GM12878 (cell line): ENCODE measurements at regions not wholly inside any gene's neighbourhood (a gene's known extent, or its start where the extent isn't known, plus 50 kb on each side); places are given as distances from the start of the nearest gene placed in this dataset.

Experiments
- ATAC-seq: fragments of 200-7000 bp; cut with Tn5 transposase; 3 replicates; pipeline ENCODE4 v1.9.1; 2020; ENCODE audit warnings: mild to moderate bottlenecking, moderate library complexity
- BruUV-seq: library from RNA; stranded (reverse); fragments of 400-500 nt; replicated peaks from 2 replicates; lab custom pipeline; 2021; lab: Mats Ljungman, UMichigan
- CTCF ChIA-PET: fragments of 300-600 bp; sonication (Branson Sonifier 250); formaldehyde crosslinking; extraction: SDS; loops from one replicate; lab custom pipeline; 2021; ENCODE audit warnings: inconsistent platforms; lab: Yijun Ruan, JAX
- POLR2A ChIA-PET: fragments of 350-600 bp; formaldehyde crosslinking; extraction: SDS; loops from one replicate; lab custom pipeline; 2021; ENCODE audit warnings: inconsistent platforms; lab: Charles Lee
- RAD21 ChIA-PET: fragments of 300-600 bp; sonication (Branson Sonifier 250); formaldehyde crosslinking; loops from one replicate; lab custom pipeline; 2023; ENCODE audit warnings: antibody characterized with exemption; ENCODE audit not compliant: unreplicated experiment; lab: Charles Lee
- SMC1A ChIA-PET: fragments of 300-600 bp; sonication (Branson Sonifier 250); formaldehyde crosslinking; loops from one replicate; lab custom pipeline; 2023; ENCODE audit not compliant: unreplicated experiment, uncharacterized antibody; lab: Charles Lee
- DNase-seq: peaks from one replicate; pipeline ENCODE4 v3.0.0-alpha.2; 2011; ENCODE audit warnings: low read depth, low spot score
- FAIRE-seq: peaks from 3 replicates; lab custom pipeline; 2011; peaks lifted over from hg19 to GRCh38; lab: Jason Lieb, UNC
- H2AFZ ChIP-seq: 2 replicates; pipeline ENCODE4 v1.6.0; 2011; ENCODE audit warnings: low read depth, low read length, control low read depth; ENCODE audit not compliant: control insufficient read depth
- H3K27ac ChIP-seq: 2 replicates; pipeline ENCODE4 v1.5.1; 2011; ENCODE audit warnings: control low read depth; ENCODE audit not compliant: control insufficient read depth, insufficient read depth
- H3K27me3 ChIP-seq, 2 experiments: replicated peaks in 1 of 2; 2 replicates each; pipeline versions ENCODE4 v1.6.0 to v1.6.1; 2011; ENCODE audit warnings: low read length in 1 of 2; ENCODE audit not compliant: control insufficient read depth in 2 of 2, insufficient read depth in 2 of 2
- H3K36me3 ChIP-seq, 2 experiments: 2 replicates each; pipeline ENCODE4 v1.5.1; 2011; ENCODE audit warnings: low read length in 1 of 2; ENCODE audit not compliant: control insufficient read depth in 2 of 2, insufficient read depth in 2 of 2
- H3K4me1 ChIP-seq: 2 replicates; pipeline ENCODE4 v1.6.1; 2011; ENCODE audit warnings: mild to moderate bottlenecking, low read length, moderate library complexity, mixed read lengths; ENCODE audit not compliant: control insufficient read depth, insufficient read depth
- H3K4me2 ChIP-seq: 2 replicates; pipeline ENCODE4 v1.6.0; 2011; ENCODE audit warnings: control low read depth; ENCODE audit not compliant: control insufficient read depth, insufficient read depth
- H3K4me3 ChIP-seq: fragments of 200-600 bp; sonication (generic); 2 replicates; pipeline ENCODE4 v1.5.1; 2016
- H3K79me2 ChIP-seq: 2 replicates; pipeline ENCODE4 v1.6.0; 2011; ENCODE audit warnings: low read length; ENCODE audit not compliant: control insufficient read depth, insufficient read depth
- H3K9ac ChIP-seq: 2 replicates; pipeline ENCODE4 v1.8.0; 2011; ENCODE audit warnings: low read length, control low read depth, mixed read lengths; ENCODE audit not compliant: control insufficient read depth, insufficient read depth
- H3K9me3 ChIP-seq: replicated peaks from 3 replicates; pipeline ENCODE4 v1.5.1; 2011; ENCODE audit warnings: mild to moderate bottlenecking, low read length; ENCODE audit not compliant: control insufficient read depth, insufficient read depth
- H4K20me1 ChIP-seq: 2 replicates; pipeline ENCODE4 v1.6.0; 2011; ENCODE audit not compliant: control insufficient read depth, insufficient read depth
- DPF2 ChIP-seq: fragments of 450-650 bp; IDR thresholded peaks from 2 replicates; pipeline ENCODE4 v1.6.1; 2017; ENCODE audit warnings: mild to moderate bottlenecking
- WGBS: methylation state at CpG from one replicate; pipeline ENCODE4 v1.1.6; 2016; ENCODE audit warnings: low lambda C conversion rate; ENCODE audit not compliant: insufficient replicate concordance, insufficient coverage; ENCODE audit errors: missing lambda C conversion rate; 5-methylcytosine and 5-hydroxymethylcytosine counted together
- in situ Hi-C: fragments of 300-500 bp; cut with MboI; formaldehyde crosslinking; loops from 9 replicates; pipeline ENCODE4 v1.14.3; 2018; ENCODE audit warnings: mixed read lengths
- intact Hi-C: fragments of 100-400 bp; cut with micrococcal nuclease; formaldehyde crosslinking; loops from one replicate; pipeline ENCODE4 v1.14.2; 2022; ENCODE audit not compliant: unreplicated experiment
- TF ChIP-seq, protein P1 (sequence below): fragments of 450-650 bp; formaldehyde crosslinking; IDR thresholded peaks from 2 replicates; pipeline ENCODE4 v1.5.0; 2022; ENCODE audit warnings: mild to moderate bottlenecking, missing genetic modification characterization
- TF ChIP-seq, protein P2 (sequence below): fragments of 450-650 bp; IDR thresholded peaks from 2 replicates; pipeline ENCODE4 v1.6.1; 2016; ENCODE audit warnings: mild to moderate bottlenecking, moderate library complexity, borderline replicate concordance

DNA sequence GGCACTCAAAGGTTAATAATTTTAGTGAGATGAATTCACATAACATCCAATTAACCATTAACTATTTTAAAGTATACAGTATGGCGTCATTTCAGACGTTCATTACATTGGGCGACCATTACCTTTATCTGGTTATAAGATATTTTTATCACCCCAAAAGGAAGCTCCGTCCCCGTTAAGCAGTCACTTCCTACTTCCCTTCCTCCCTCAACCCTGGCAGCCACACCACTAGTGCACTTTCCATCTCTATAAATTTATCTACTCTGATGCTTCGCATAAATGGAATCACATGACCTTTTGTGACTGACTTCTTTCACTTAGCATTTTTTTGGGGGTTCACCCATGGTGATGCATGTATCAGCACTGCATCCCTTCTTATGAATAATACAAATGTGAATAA lies 168.3 kb upstream of the PUM3 start:
- ChIA-PET SMC1A (no interaction called here), RAD21 (no interaction called here), CTCF (no interaction called here), POLR2A (no interaction called here)
- ATAC-seq (no peak), DNase-seq (no peak), FAIRE-seq (no peak)
- Histone ChIP-seq H3K27ac (no peak overlapping the region), H4K20me1 (no peaks in the 10 kb centered on the region), H3K79me2 (no peaks in the 10 kb centered on the region), H3K9ac (no peak overlapping the region), H3K4me2 (no peak overlapping the region), H3K36me3 (no peaks in the 10 kb centered on the region), H3K27me3 (no peaks in the 10 kb centered on the region), H3K9me3 (no peaks in the 10 kb centered on the region; the same call in 2 of the 3 replicates), H3K4me1 (no peaks in the 10 kb centered on the region), H3K4me3 (no peak overlapping the region), H2AFZ (no peak overlapping the region)
- 9% methylated on average over 6 of the region's 6 CpGs for WGBS
- TF ChIP-seq, protein P1, sequence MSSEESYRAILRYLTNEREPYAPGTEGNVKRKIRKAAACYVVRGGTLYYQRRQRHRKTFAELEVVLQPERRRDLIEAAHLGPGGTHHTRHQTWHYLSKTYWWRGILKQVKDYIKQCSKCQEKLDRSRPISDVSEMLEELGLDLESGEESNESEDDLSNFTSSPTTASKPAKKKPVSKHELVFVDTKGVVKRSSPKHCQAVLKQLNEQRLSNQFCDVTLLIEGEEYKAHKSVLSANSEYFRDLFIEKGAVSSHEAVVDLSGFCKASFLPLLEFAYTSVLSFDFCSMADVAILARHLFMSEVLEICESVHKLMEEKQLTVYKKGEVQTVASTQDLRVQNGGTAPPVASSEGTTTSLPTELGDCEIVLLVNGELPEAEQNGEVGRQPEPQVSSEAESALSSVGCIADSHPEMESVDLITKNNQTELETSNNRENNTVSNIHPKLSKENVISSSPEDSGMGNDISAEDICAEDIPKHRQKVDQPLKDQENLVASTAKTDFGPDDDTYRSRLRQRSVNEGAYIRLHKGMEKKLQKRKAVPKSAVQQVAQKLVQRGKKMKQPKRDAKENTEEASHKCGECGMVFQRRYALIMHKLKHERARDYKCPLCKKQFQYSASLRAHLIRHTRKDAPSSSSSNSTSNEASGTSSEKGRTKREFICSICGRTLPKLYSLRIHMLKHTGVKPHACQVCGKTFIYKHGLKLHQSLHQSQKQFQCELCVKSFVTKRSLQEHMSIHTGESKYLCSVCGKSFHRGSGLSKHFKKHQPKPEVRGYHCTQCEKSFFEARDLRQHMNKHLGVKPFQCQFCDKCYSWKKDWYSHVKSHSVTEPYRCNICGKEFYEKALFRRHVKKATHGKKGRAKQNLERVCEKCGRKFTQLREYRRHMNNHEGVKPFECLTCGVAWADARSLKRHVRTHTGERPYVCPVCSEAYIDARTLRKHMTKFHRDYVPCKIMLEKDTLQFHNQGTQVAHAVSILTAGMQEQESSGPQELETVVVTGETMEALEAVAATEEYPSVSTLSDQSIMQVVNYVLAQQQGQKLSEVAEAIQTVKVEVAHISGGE: no peak
- TF ChIP-seq DPF2: no peak
- TF ChIP-seq, protein P2, sequence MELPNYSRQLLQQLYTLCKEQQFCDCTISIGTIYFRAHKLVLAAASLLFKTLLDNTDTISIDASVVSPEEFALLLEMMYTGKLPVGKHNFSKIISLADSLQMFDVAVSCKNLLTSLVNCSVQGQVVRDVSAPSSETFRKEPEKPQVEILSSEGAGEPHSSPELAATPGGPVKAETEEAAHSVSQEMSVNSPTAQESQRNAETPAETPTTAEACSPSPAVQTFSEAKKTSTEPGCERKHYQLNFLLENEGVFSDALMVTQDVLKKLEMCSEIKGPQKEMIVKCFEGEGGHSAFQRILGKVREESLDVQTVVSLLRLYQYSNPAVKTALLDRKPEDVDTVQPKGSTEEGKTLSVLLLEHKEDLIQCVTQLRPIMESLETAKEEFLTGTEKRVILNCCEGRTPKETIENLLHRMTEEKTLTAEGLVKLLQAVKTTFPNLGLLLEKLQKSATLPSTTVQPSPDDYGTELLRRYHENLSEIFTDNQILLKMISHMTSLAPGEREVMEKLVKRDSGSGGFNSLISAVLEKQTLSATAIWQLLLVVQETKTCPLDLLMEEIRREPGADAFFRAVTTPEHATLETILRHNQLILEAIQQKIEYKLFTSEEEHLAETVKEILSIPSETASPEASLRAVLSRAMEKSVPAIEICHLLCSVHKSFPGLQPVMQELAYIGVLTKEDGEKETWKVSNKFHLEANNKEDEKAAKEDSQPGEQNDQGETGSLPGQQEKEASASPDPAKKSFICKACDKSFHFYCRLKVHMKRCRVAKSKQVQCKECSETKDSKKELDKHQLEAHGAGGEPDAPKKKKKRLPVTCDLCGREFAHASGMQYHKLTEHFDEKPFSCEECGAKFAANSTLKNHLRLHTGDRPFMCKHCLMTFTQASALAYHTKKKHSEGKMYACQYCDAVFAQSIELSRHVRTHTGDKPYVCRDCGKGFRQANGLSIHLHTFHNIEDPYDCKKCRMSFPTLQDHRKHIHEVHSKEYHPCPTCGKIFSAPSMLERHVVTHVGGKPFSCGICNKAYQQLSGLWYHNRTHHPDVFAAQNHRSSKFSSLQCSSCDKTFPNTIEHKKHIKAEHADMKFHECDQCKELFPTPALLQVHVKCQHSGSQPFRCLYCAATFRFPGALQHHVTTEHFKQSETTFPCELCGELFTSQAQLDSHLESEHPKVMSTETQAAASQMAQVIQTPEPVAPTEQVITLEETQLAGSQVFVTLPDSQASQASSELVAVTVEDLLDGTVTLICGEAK: no peak
- in situ Hi-C loops (no loop called here), intact Hi-C loops (no loop called here)
- no TSS peak for BruUV-seq
